SK-N-DZ (cell line): ENCODE measurements at regions not wholly inside any gene's neighbourhood (a gene's known extent, or its start where the extent isn't known, plus 50 kb on each side); places are given as distances from the start of the nearest gene placed in this dataset.
"Not testable (repeated sequence)": the region's sequence is repeated elsewhere in the genome, so short reads cannot be mapped to it uniquely, and the experiment has no call there.

Experiments used
- DNase-seq: peaks from one replicate; pipeline ENCODE4 v3.0.0-alpha.2; 2015; ENCODE audit warnings: low spot score

DNA sequence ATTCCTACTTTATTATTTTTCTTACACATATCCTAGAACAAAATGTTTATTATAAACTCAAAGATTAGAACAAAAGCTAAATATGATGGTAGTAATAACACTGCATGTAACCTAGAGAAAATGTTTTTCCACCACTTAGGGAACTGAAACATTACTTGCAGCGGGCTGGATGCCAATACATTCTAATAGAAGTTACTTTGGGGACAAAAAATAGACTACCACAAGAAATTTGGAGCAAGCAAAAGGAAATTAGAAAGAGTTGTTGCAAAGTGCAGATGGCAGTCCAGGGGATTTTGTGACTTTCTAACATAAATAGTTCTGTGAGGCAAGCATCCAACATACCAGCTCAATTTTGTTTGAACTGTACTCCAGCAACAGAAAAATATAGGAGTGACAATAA, 255.3 kb upstream of the GRIN3A start:
- no peak for DNase-seq

GRCh38 chr9:101991926-101992325, 253.5 kb upstream of the GRIN3A start:
- DNase-seq = no peak

DNA sequence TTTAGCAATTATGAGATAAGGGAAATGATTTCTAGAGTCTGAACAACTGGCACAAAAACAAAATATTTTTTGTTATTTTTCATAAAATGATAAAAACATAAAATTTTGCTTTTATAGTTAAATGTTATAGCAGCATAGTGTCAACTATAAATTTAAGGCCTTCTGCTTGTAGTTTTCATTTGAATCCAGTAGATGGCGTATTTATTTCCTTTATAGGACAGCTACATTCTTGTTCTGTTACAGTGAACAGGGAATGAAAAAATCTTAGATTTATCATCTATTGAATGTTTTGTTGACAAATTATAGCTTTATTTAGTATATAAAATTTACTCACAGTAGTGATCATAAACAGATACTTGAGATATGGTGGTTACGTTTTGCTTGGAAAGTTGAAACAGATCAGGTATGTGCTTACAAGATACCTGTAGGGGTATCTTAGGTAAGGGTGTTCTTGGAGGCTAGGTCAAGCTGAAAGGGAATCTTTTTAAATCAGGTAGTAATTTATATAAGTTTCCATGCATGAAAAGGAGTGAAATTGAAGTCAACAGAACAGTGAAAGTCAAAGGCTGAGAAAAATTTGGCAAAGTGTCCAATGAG, 239.3 kb upstream of the GRIN3A start:
- peak; percentile 4 for DNase-seq

GRCh38 chr9:101970609-101971008, 232.2 kb upstream of the GRIN3A start:
- no peak for DNase-seq

GRCh38 chr9:101968392-101968791, 229.9 kb upstream of the GRIN3A start:
- no peak for DNase-seq

DNA sequence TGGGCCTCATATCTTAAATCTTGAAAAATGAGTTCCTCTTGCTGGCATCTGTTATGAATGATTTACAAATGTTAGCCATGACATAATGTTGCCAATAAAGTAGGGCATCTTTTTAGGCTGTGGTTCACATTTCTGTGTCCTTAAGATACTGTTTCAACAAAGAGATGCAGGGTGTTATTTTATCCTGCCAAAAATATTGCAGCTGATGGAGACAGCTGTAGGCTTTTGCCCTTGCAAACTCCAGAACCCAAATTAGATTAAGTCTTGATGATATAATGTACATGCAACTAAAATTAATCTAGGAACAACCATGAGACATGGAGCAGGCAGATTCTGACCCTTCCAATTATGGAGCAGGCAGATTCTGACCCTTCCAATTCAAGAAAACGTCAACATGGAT, 228.2 kb upstream of the GRIN3A start:
- peak; percentile 54 for DNase-seq

GRCh38 chr9:101957705-101958104, 219.3 kb upstream of the GRIN3A start:
- DNase-seq = no peak

DNA sequence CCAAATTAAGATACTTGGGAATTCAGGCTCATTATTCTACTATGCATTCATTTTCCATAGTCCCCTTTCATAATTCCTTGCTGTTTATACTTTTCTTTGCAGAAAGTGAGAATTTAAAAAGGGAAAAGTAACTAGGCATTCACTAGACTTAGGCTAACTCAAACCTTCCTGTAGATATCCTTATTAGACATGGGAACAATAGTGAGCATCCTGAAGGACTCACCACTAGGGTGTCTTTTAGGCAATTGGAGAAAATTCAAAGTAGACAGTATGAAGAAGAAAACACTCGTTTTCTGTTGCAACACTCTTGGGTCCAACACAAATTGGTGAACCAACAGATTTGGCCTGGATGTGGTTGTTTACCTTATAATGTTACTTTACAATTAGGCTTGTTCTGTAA, 213.2 kb upstream of the GRIN3A start:
- no peak for DNase-seq

- no peak for DNase-seq
Observed at GRCh38 chr9:101931756-101932155, 193.3 kb upstream of the GRIN3A start.

- DNase-seq = no peak
Observed at GRCh38 chr9:101930783-101931182, 192.3 kb upstream of the GRIN3A start.

- no peak for DNase-seq
Observed at GRCh38 chr9:101925498-101925897, 187.1 kb upstream of the GRIN3A start.

DNA sequence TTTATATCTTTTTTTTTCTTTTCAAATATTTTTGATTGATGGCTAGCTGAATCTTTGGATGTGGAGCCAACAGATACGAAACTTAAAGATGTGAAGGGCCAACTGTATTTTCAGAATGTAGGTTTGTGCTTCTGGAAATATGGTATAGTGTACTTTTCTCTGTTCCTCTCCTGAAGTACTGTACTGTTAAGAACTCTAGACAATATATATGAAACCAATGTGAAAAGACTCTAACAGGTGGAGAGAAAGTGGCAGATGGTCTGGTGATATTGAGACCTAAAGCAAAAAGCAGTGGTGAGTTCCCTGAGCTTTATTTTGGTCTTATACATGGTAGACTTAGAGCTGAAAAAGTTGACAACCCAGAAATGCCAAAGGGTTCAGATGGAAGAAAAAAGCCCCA, 185.0 kb upstream of the GRIN3A start:
- no peak for DNase-seq

GRCh38 chr9:101916948-101917347, 178.5 kb upstream of the GRIN3A start:
- DNase-seq = not testable (repeated sequence)

- no peak for DNase-seq
Observed at GRCh38 chr9:101915482-101915881, 177.0 kb upstream of the GRIN3A start.

- DNase-seq = no peak
Observed at GRCh38 chr9:101912698-101913097, 174.3 kb upstream of the GRIN3A start.

- DNase-seq = no peak
Observed at GRCh38 chr9:101907466-101907865, 169.0 kb upstream of the GRIN3A start.

DNA sequence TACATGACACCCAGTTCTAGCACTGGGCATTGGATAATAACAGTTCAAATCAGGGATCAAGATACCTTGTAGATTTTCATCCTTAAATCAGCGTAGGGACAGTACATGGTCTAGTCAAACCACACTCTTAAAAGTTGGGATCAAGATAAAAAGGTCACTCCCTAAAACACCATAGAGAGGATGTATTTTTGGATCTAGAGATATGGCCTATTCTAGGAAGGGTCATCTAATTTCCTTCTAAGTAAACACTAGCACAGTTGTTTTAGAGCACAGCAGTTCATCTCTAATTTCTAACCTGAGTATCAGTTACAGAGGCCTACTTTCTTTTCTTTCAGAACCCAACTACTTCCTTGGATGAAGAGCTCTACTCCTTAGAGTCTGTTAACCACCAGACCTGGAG, 166.4 kb upstream of the GRIN3A start:
- no peak for DNase-seq

DNA sequence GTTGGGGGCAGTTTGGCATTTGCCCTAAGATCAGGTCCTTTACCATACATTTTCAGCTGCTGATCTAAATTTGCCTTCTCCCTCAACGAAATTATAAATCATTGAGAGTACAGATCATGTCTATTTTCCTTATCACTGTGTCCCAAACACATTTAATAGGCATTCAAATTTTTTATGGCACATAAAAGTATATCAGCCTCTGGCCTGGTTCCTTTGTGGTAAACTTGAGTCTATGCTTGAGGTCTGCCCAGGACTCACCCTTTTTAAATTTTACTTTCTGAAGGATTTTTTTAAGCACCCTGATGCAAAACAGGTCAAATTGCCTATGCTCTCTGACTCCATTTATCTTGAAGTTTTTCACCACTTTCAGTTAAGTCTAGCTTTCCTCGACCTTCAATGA, 163.6 kb upstream of the GRIN3A start:
- DNase-seq = no peak

GRCh38 chr9:101897196-101897595, 158.7 kb upstream of the GRIN3A start:
- no peak for DNase-seq

- no peak for DNase-seq
Observed at GRCh38 chr9:101893661-101894646, 155.5 kb upstream of the GRIN3A start.

DNA sequence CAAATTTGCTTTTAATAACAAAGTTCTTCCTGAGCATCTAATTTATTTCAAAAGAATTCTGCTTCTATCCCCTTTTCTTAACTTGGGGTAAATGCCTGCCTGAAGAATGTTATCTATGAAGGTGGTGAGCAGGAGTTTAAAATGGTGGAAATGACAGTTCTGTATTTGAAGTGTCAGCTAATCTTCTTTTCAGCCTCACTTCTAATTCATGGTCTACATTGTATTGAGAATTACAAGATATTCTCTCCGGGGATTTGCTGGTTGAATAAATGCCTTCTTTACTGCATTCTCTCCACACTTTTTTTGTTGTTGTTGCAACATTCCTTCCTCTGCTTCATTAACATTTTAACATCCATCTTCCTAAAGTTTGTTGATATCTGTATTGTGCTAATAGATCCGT, 143.1 kb upstream of the GRIN3A start:
- no peak for DNase-seq

DNA sequence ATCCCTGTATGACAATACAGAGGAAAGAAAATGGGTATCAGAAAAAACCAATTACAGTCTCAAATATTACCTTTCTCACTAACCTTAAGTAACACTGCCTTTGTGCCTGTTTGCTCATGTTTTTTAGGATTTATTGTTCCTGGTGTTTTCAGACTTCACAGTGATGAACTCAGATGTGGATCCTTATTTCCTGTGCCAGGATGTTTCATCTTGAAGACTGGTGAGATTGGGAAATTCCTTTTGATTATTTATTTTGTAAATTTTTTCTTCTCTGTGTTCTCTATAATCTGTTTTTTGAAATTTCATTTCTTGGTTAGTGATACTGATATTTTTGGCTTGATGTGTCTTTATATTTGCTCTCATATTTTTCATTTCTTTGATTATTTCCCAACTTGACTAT, 142.4 kb upstream of the GRIN3A start:
- DNase-seq = no peak

DNA sequence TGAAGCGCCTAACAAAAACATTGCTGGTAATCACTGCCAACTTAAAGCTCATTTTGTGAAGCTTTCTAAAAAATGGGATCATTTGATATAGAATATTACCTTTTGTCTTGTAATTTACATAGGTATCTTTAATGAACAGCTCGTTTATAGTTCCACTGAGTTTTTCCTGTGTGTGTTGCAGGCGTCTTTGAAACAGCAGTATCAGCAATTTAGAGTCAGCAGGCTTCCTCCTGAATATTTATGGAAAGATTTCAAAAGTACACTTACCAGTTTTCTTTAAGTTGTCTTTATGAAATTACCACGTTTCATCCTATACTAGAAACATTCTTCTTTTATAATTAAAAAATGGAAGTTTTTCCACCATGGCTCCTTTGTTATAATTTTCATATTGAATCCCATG, 140.3 kb upstream of the GRIN3A start:
- DNase-seq = no peak
